IMR-90 (cell line): ENCODE measurements at regions not wholly inside any gene's neighbourhood (a gene's known extent, or its start where the extent isn't known, plus 50 kb on each side); places are given as distances from the start of the nearest gene placed in this dataset.

Source experiments
- ATAC-seq: fragments of 200-7000 bp; cut with Tn5 transposase; 2 replicates; pipeline ENCODE4 v1.9.1; 2020; ENCODE audit warnings: low read depth, mild to moderate bottlenecking, moderate library complexity
- BruUV-seq: library from RNA; stranded (reverse); fragments of 400-500 nt; replicated peaks from 2 replicates; lab custom pipeline; 2021; lab: Mats Ljungman, UMichigan
- CTCF ChIA-PET: fragments of 300-600 bp; formaldehyde crosslinking; extraction: SDS; loops from one replicate; lab custom pipeline; 2021; ENCODE audit warnings: antibody characterized with exemption; lab: Yijun Ruan, JAX
- POLR2A ChIA-PET: fragments of 300-600 bp; sonication (Branson Sonifier 250); formaldehyde crosslinking; loops from one replicate; lab custom pipeline; 2022; ENCODE audit warnings: antibody characterized with exemption; ENCODE audit not compliant: unreplicated experiment; lab: Charles Lee
- DNase-seq: peaks from one replicate; pipeline ENCODE4 v3.0.0; 2013
- H2AFZ ChIP-seq: replicated peaks from 2 replicates; pipeline ENCODE3; 2013; ENCODE audit warnings: low read length, mild to moderate bottlenecking; ENCODE audit not compliant: poor library complexity
- H2AK5ac ChIP-seq: 2 replicates; pipeline ENCODE4 v1.6.1; 2013; ENCODE audit warnings: low read depth, low read length, inconsistent platforms
- H2AK9ac ChIP-seq: replicated peaks from 2 replicates; pipeline ENCODE3; 2013; ENCODE audit warnings: mild to moderate bottlenecking, low read depth, low read length, moderate library complexity; ENCODE audit not compliant: poor library complexity
- H2BK120ac ChIP-seq: 2 replicates; pipeline ENCODE4 v1.6.1; 2013; ENCODE audit warnings: low read depth, low read length, inconsistent platforms
- H2BK15ac ChIP-seq: 3 replicates; pipeline ENCODE4 v1.6.1; 2013; ENCODE audit warnings: low read depth, low read length, inconsistent platforms
- H2BK20ac ChIP-seq: 2 replicates; pipeline ENCODE4 v1.6.1; 2013; ENCODE audit warnings: low read depth, mild to moderate bottlenecking, inconsistent platforms, low read length, moderate library complexity
- H2BK5ac ChIP-seq: 2 replicates; pipeline ENCODE4 v1.6.1; 2013; ENCODE audit warnings: mild to moderate bottlenecking, low read depth, low read length, inconsistent platforms; ENCODE audit not compliant: poor library complexity, severe bottlenecking
- H3K14ac ChIP-seq: replicated peaks from 2 replicates; pipeline ENCODE4 v1.6.1; 2013; ENCODE audit warnings: low read depth, low read length, inconsistent platforms
- H3K18ac ChIP-seq: 2 replicates; pipeline ENCODE4 v1.6.1; 2013; ENCODE audit warnings: low read depth, low read length, control low read depth
- H3K23ac ChIP-seq: 2 replicates; pipeline ENCODE4 v1.6.1; 2013; ENCODE audit warnings: low read depth, low read length, inconsistent platforms
- H3K27ac ChIP-seq: 2 replicates; pipeline ENCODE4 v1.5.1; 2013; ENCODE audit warnings: mild to moderate bottlenecking, control low read depth, low read length; ENCODE audit not compliant: insufficient read depth
- H3K27me3 ChIP-seq: 2 replicates; pipeline ENCODE4 v1.6.1; 2013; ENCODE audit warnings: low read length; ENCODE audit not compliant: control insufficient read depth, insufficient read depth
- H3K36me3 ChIP-seq: 2 replicates; pipeline ENCODE4 v1.6.1; 2013; ENCODE audit warnings: low read length, mixed read lengths; ENCODE audit not compliant: control insufficient read depth, insufficient read depth
- H3K4ac ChIP-seq: 2 replicates; pipeline ENCODE4 v1.6.1; 2013; ENCODE audit warnings: low read depth, low read length, inconsistent platforms
- H3K4me1 ChIP-seq: 2 replicates; pipeline ENCODE4 v1.6.1; 2013; ENCODE audit warnings: low read length, mixed read lengths; ENCODE audit not compliant: control insufficient read depth, insufficient read depth
- H3K4me2 ChIP-seq: 2 replicates; pipeline ENCODE4 v1.6.1; 2013; ENCODE audit warnings: low read depth, mild to moderate bottlenecking, control low read depth, low read length, moderate library complexity
- H3K4me3 ChIP-seq: 2 replicates; pipeline ENCODE4 v1.5.1; 2013; ENCODE audit warnings: low read depth, mild to moderate bottlenecking, control low read depth, low read length, moderate library complexity; ENCODE audit not compliant: insufficient read depth
- H3K56ac ChIP-seq: 2 replicates; pipeline ENCODE4 v1.6.1; 2013; ENCODE audit warnings: low read length, inconsistent platforms; ENCODE audit not compliant: insufficient read depth; ENCODE audit errors: extremely low read depth
- H3K79me1 ChIP-seq, 2 experiments: 2 replicates each; pipeline ENCODE4 v1.6.1; 2013; ENCODE audit warnings: low read length in 2 of 2, inconsistent platforms in 1 of 2, low read depth in 1 of 2
- H3K9ac ChIP-seq: 2 replicates; pipeline ENCODE4 v1.6.1; 2013; ENCODE audit warnings: low read depth, low read length, control low read depth
- H3K9me1 ChIP-seq: 2 replicates; pipeline ENCODE4 v1.6.1; 2013; ENCODE audit warnings: low read length, inconsistent platforms; ENCODE audit not compliant: insufficient read depth
- H3K9me3 ChIP-seq: 2 replicates; pipeline ENCODE4 v1.6.1; 2013; ENCODE audit warnings: low read length; ENCODE audit not compliant: control insufficient read depth, insufficient read depth
- H4K20me1 ChIP-seq: 2 replicates; pipeline ENCODE4 v1.6.1; 2013; ENCODE audit warnings: low read length, inconsistent platforms; ENCODE audit not compliant: insufficient read depth
- H4K5ac ChIP-seq: 2 replicates; pipeline ENCODE4 v1.6.1; 2013; ENCODE audit warnings: mild to moderate bottlenecking, low read depth, low read length, control low read depth
- H4K8ac ChIP-seq, 2 experiments: 2 replicates each; pipeline ENCODE4 v1.6.1; 2013; ENCODE audit warnings: low read depth in 2 of 2, low read length in 2 of 2, control low read depth in 1 of 2, inconsistent platforms in 1 of 2
- H4K91ac ChIP-seq: 2 replicates; pipeline ENCODE4 v1.6.1; 2013; ENCODE audit warnings: low read depth, low read length, inconsistent platforms; ENCODE audit not compliant: insufficient read depth
- CEBPB ChIP-seq: IDR thresholded peaks from 2 replicates; pipeline ENCODE4 v1.6.1; 2012; ENCODE audit warnings: low read depth, low read length, improper control_type of control experiment
- NFE2L2 ChIP-seq: fragments of 150-350 bp; IDR thresholded peaks from 2 replicates; pipeline ENCODE4 v1.6.1; 2016; ENCODE audit warnings: low read depth, mild to moderate bottlenecking, low read length
- RAD21 ChIP-seq: IDR thresholded peaks from 2 replicates; pipeline ENCODE4 v1.6.1; 2012; ENCODE audit warnings: low read length, improper control_type of control experiment
- SMC3 ChIP-seq: fragments of 150-350 bp; IDR thresholded peaks from 2 replicates; pipeline ENCODE4 v1.6.1; 2016; ENCODE audit warnings: low read depth, mild to moderate bottlenecking, antibody characterized with exemption, low read length, moderate library complexity
- WGBS, 2 experiments: methylation state at CpG; one replicate each; pipeline versions ENCODE4 v1.1.5 to v1.1.7; 2013; ENCODE audit warnings: missing lambda C conversion rate in 2 of 2; ENCODE audit not compliant: insufficient read length in 1 of 2; ENCODE audit errors: extremely low coverage in 2 of 2; 5-methylcytosine and 5-hydroxymethylcytosine counted together
- dilution Hi-C: fragments of 300-500 bp; cut with HindIII; formaldehyde crosslinking; loops from one replicate; pipeline ENCODE4 v1.14.3; 2018; ENCODE audit warnings: low sequenced_read_pairs; ENCODE audit not compliant: unreplicated experiment
- in situ Hi-C: fragments of 300-500 bp; cut with MboI; formaldehyde crosslinking; loops from 3 replicates; pipeline ENCODE4 v1.14.3; 2019; ENCODE audit warnings: low sequenced_read_pairs, inconsistent platforms, mixed read lengths
- intact Hi-C: fragments of 100-400 bp; cut with micrococcal nuclease; formaldehyde crosslinking; loops from 2 replicates; pipeline ENCODE4 v1.10.0; 2022
- TF ChIP-seq, protein P1 (sequence below): fragments of 150-350 bp; IDR thresholded peaks from 2 replicates; pipeline ENCODE4 v1.6.1; 2016; ENCODE audit warnings: low read depth, mild to moderate bottlenecking, low read length, moderate library complexity, borderline replicate concordance
- TF ChIP-seq, protein P2 (sequence below): fragments of 150-350 bp; IDR thresholded peaks from 2 replicates; pipeline ENCODE4 v1.6.1; 2017; ENCODE audit warnings: mild to moderate bottlenecking, antibody characterized with exemption, low read length, low read depth
- TF ChIP-seq, protein P3 (sequence below): conservative IDR thresholded peaks from 2 replicates; pipeline ENCODE4 v1.5.1; 2012; ENCODE audit warnings: mild to moderate bottlenecking, low read depth, low read length, improper control_type of control experiment

DNA sequence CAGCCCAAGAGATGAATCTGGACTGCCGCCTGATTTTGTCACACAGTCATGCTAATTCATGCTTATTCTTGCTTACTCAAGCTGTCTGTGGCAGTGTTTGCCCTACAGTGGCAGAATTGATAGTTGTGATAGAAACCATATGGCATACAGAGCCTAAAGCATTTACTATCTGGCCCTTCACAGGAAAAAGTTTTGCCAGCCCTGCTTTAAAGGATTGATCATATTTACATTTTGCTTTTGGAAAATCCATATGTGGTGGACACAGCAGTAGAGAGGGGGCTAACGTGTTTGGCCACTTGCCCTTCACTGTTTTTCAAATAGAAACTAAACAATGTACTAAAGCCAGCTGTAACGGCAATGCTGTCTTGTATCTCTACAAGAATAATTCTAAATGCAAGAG lies 974.0 kb upstream of the GHITM start:
- Histone ChIP-seq H3K9me3 (peaks cover 2% of the 10 kb centered on the region; the same call in 1 of the 2 replicates), H3K14ac (no peak overlapping the region), H4K8ac (no peak overlapping the region), H3K27me3 (no peaks in the 10 kb centered on the region), H3K9ac (no peak overlapping the region), H3K18ac (no peak overlapping the region), H2AK9ac (no peak overlapping the region), H3K36me3 (no peaks in the 10 kb centered on the region), H2BK20ac (no peak overlapping the region), H3K79me1 (no peaks in the 10 kb centered on the region), H3K4me1 (no peaks in the 10 kb centered on the region), H3K23ac (no peak overlapping the region), H2AK5ac (no peak overlapping the region), H3K4me3 (no peak overlapping the region), H3K9me1 (no peaks in the 10 kb centered on the region), H2BK5ac (no peak overlapping the region), H2BK15ac (no peak overlapping the region), H2BK120ac (no peak overlapping the region), H3K4ac (no peak overlapping the region), H3K4me2 (no peak overlapping the region), H3K56ac (no peak overlapping the region), H4K5ac (no peak overlapping the region), H2AFZ (no peak overlapping the region), H4K20me1 (no peaks in the 10 kb centered on the region), H4K91ac (no peak overlapping the region), H3K27ac (no peak overlapping the region)
- in situ Hi-C loops (no loop called here), intact Hi-C loops (no loop called here), dilution Hi-C loops (no loop called here)
- ATAC-seq (no peak), DNase-seq (no peak)
- POLR2A ChIA-PET, result no interaction called here
- no peak for TF ChIP-seq NFE2L2
- TF ChIP-seq RAD21, result no peak
- TF ChIP-seq, protein P1, sequence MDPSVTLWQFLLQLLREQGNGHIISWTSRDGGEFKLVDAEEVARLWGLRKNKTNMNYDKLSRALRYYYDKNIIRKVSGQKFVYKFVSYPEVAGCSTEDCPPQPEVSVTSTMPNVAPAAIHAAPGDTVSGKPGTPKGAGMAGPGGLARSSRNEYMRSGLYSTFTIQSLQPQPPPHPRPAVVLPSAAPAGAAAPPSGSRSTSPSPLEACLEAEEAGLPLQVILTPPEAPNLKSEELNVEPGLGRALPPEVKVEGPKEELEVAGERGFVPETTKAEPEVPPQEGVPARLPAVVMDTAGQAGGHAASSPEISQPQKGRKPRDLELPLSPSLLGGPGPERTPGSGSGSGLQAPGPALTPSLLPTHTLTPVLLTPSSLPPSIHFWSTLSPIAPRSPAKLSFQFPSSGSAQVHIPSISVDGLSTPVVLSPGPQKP, result no peak
- TF ChIP-seq, protein P2, sequence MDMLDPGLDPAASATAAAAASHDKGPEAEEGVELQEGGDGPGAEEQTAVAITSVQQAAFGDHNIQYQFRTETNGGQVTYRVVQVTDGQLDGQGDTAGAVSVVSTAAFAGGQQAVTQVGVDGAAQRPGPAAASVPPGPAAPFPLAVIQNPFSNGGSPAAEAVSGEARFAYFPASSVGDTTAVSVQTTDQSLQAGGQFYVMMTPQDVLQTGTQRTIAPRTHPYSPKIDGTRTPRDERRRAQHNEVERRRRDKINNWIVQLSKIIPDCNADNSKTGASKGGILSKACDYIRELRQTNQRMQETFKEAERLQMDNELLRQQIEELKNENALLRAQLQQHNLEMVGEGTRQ, result no peak
- TF ChIP-seq, protein P3, sequence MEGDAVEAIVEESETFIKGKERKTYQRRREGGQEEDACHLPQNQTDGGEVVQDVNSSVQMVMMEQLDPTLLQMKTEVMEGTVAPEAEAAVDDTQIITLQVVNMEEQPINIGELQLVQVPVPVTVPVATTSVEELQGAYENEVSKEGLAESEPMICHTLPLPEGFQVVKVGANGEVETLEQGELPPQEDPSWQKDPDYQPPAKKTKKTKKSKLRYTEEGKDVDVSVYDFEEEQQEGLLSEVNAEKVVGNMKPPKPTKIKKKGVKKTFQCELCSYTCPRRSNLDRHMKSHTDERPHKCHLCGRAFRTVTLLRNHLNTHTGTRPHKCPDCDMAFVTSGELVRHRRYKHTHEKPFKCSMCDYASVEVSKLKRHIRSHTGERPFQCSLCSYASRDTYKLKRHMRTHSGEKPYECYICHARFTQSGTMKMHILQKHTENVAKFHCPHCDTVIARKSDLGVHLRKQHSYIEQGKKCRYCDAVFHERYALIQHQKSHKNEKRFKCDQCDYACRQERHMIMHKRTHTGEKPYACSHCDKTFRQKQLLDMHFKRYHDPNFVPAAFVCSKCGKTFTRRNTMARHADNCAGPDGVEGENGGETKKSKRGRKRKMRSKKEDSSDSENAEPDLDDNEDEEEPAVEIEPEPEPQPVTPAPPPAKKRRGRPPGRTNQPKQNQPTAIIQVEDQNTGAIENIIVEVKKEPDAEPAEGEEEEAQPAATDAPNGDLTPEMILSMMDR, result no peak
- TF ChIP-seq SMC3, result no peak
- TF ChIP-seq CEBPB, result no peak
- CTCF ChIA-PET, result no interaction called here
- no TSS peak for BruUV-seq
- no CpG with 5 or more reads among the region's 3 CpGs for WGBS, 2 experiments
